ENCODE measurements at regions not wholly inside any gene's neighbourhood (a gene's known extent, or its start where the extent isn't known, plus 50 kb on each side); places are given as distances from the start of the nearest gene placed in this dataset.

DNA sequence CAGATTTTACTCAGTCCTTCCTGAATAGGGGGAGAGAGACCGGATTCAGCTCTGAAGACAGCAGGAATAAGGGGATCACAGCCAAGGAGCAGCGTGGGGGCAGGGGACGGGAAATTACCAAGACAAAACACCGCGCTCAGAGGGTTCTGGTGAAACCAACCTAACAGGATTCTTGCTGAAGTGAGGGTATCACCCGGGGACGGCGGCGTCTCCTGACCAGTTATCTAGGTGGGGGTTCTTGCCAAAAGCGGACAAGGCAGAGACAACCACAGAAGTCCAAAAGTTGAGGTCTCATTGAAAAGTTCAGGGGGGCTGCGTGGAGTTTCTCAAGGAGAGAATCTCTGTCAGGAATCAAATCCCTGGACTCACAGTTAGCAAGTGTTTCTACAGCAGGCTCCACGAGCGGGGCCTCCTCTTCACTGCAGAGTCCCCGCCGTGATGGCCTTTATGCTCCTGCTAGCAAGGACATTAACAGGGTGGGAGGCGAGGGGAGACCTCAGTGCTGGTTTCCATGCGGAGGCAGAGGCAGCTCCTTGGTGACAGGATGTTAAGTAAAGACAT lies 291.0 kb downstream of the BRD1 start:
- no peak for DNase-seq (ENCODE audit: low read depth)
- H3K4me3 ChIP-seq (ENCODE audit: low read depth, low read length), result no peak overlapping the region
- no peaks in the 10 kb centered on the region for H3K36me3 ChIP-seq (ENCODE audit: control insufficient read depth, insufficient read depth, low read length)
- FAIRE-seq, result no peak
- TF ChIP-seq CTCF (IDR thresholded peaks at IDR 0.05; ENCODE audit: insufficient read depth, low read length, severe bottlenecking), result no peak
- no peaks in the 10 kb centered on the region for H3K27me3 ChIP-seq (ENCODE audit: control insufficient read depth, insufficient read depth, low read length)

DNA sequence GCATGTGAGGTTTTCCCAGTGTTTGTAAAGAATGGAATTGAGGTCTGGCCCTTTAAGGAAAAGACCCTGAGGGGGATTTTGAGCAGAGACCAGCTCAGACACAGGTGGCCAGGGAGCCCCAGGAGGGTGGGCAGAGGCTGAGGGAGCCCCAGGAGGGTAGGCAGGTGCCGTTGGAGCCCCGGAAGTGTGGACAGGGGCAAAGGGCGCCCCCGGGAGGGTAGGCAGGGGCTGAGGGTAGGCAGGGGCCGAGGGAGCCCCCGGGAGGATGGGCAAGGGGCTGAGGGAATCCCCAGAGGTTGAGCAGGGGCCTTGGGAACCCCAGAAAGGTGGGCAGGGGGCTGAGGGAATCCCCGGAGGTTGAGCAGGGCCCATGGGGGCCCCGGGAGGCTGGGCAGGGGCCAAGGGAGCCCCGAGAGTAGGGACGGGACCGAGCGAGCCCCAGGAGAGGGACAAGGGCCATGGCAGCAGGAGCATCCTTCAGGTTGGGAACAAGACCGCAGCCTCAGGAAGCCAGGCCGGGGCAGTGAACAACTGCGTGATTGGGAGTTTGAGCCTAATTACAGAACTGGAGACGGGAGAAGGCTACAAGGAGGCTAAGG lies 292.0 kb downstream of the BRD1 start:
- Histone ChIP-seq H3K4me3 (ENCODE audit: low read depth, low read length) (no peak overlapping the region), H3K36me3 (ENCODE audit: control insufficient read depth, insufficient read depth, low read length) (no peaks in the 10 kb centered on the region), H3K27me3 (ENCODE audit: control insufficient read depth, insufficient read depth, low read length) (no peaks in the 10 kb centered on the region)
- DNase-seq (ENCODE audit: low read depth) (no peak), FAIRE-seq (no peak)
- no peak for TF ChIP-seq CTCF (IDR thresholded peaks at IDR 0.05; ENCODE audit: insufficient read depth, low read length, severe bottlenecking)

DNA sequence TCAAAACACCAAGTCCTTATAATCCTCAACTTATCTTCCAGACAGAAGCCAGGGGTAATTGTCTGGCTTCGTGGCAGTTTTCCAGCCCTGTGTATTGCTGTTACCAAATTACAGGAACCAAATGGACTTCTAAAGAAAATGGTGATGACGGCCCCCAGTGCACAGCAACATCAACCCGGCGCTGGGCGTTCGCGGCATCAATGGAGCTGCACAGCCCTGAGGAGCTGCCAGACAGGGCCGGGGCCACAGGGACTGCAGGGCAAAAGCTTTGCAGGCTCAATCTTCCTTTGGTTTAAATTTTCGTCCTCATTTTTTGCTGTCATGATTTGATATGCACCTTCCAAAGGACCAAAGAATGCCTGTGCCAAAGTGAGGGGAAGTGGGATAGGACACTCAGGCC lies 292.5 kb downstream of the BRD1 start:
- Histone ChIP-seq H3K36me3 (ENCODE audit: control insufficient read depth, insufficient read depth, low read length) (no peaks in the 10 kb centered on the region), H3K4me3 (ENCODE audit: low read depth, low read length) (no peak overlapping the region), H3K27me3 (ENCODE audit: control insufficient read depth, insufficient read depth, low read length) (no peaks in the 10 kb centered on the region)
- DNase-seq (ENCODE audit: low read depth) (no peak), FAIRE-seq (no peak)
- no peak for TF ChIP-seq CTCF (IDR thresholded peaks at IDR 0.05; ENCODE audit: insufficient read depth, low read length, severe bottlenecking)

- DNase-seq (ENCODE audit: low read depth), result no peak
- Histone ChIP-seq H3K27me3 (ENCODE audit: control insufficient read depth, insufficient read depth, low read length) (no peaks in the 10 kb centered on the region), H3K36me3 (ENCODE audit: control insufficient read depth, insufficient read depth, low read length) (no peaks in the 10 kb centered on the region), H3K4me3 (ENCODE audit: low read depth, low read length) (no peak overlapping the region)
- no peak for FAIRE-seq
- no peak for TF ChIP-seq CTCF (IDR thresholded peaks at IDR 0.05; ENCODE audit: insufficient read depth, low read length, severe bottlenecking)
Observed at GRCh38 chr22:49534386-49534785, 293.3 kb downstream of the BRD1 start.

- no peaks in the 10 kb centered on the region for H3K27me3 ChIP-seq (ENCODE audit: control insufficient read depth, insufficient read depth, low read length)
- FAIRE-seq, result no peak
- no peak for DNase-seq (ENCODE audit: low read depth)
- no peak overlapping the region for H3K4me3 ChIP-seq (ENCODE audit: low read depth, low read length)
- H3K36me3 ChIP-seq (ENCODE audit: control insufficient read depth, insufficient read depth, low read length), result no peaks in the 10 kb centered on the region
- no peak for TF ChIP-seq CTCF (IDR thresholded peaks at IDR 0.05; ENCODE audit: insufficient read depth, low read length, severe bottlenecking)
Observed at GRCh38 chr22:49533886-49534285, 293.8 kb downstream of the BRD1 start.

Measured in bronchial epithelial cell (primary cell).